Hepatocyte (in vitro differentiated cells): ENCODE measurements at regions not wholly inside any gene's neighbourhood (a gene's known extent, or its start where the extent isn't known, plus 50 kb on each side); places are given as distances from the start of the nearest gene placed in this dataset.

Experiments used
- DNase-seq: peaks from one replicate; pipeline ENCODE4 v3.0.0-alpha.2; 2016; ENCODE audit warnings: low spot score
- H2AFZ ChIP-seq: fragments of 200-600 bp; sonication (generic); 2 replicates; pipeline ENCODE4 v1.6.0; 2016; ENCODE audit warnings: antibody characterized with exemption, mild to moderate bottlenecking
- H3K27ac ChIP-seq: fragments of 200-600 bp; sonication (generic); 2 replicates; pipeline ENCODE4 v1.5.1; 2016; ENCODE audit warnings: mild to moderate bottlenecking
- H3K27me3 ChIP-seq: fragments of 200-600 bp; sonication (generic); 2 replicates; pipeline ENCODE4 v1.6.1; 2016
- H3K36me3 ChIP-seq: fragments of 200-600 bp; sonication (generic); replicated peaks from 2 replicates; pipeline ENCODE4 v1.5.1; 2016; ENCODE audit warnings: low read depth; ENCODE audit not compliant: insufficient read depth
- H3K4me1 ChIP-seq: fragments of 200-600 bp; sonication (generic); 2 replicates; pipeline ENCODE4 v1.5.1; 2016; ENCODE audit warnings: mild to moderate bottlenecking, moderate library complexity; ENCODE audit not compliant: insufficient read depth
- H3K4me2 ChIP-seq: fragments of 200-600 bp; sonication (generic); 2 replicates; pipeline ENCODE4 v1.6.0; 2016
- H3K4me3 ChIP-seq: fragments of 200-600 bp; sonication (generic); 2 replicates; pipeline ENCODE4 v1.5.1; 2016; ENCODE audit warnings: mild to moderate bottlenecking
- H3K79me2 ChIP-seq: fragments of 200-600 bp; sonication (generic); 2 replicates; pipeline ENCODE4 v1.6.0; 2017; ENCODE audit warnings: mild to moderate bottlenecking
- H3K9me2 ChIP-seq: fragments of 200-600 bp; sonication (generic); replicated peaks from 2 replicates; pipeline ENCODE4 v1.6.0; 2017; ENCODE audit warnings: mild to moderate bottlenecking; ENCODE audit not compliant: insufficient read depth
- H3K9me3 ChIP-seq: fragments of 200-600 bp; sonication (generic); 2 replicates; pipeline ENCODE4 v1.5.1; 2016; ENCODE audit warnings: low read depth, mild to moderate bottlenecking
- H4K20me1 ChIP-seq: fragments of 200-600 bp; sonication (generic); 2 replicates; pipeline ENCODE4 v1.6.0; 2016; ENCODE audit warnings: mild to moderate bottlenecking; ENCODE audit not compliant: insufficient read depth, poor library complexity, severe bottlenecking
- EZH2 ChIP-seq: fragments of 200-600 bp; sonication (generic); IDR thresholded peaks from 2 replicates; pipeline ENCODE4 v1.6.1; 2016; ENCODE audit warnings: antibody characterized with exemption, mild to moderate bottlenecking, borderline replicate concordance
- EZH2phosphoT487 ChIP-seq: fragments of 200-600 bp; sonication (generic); IDR thresholded peaks from one replicate; pipeline ENCODE4 v1.6.1; 2018; ENCODE audit warnings: antibody characterized with exemption, mild to moderate bottlenecking, low read depth, moderate library complexity; ENCODE audit not compliant: unreplicated experiment, severe bottlenecking
- WGBS: methylation state at CpG from one replicate; pipeline ENCODE4 v1.1.6; 2016; ENCODE audit warnings: low lambda C conversion rate; ENCODE audit errors: missing lambda C conversion rate; 5-methylcytosine and 5-hydroxymethylcytosine counted together
- TF ChIP-seq, protein P1 (sequence below): fragments of 200-600 bp; sonication (generic); IDR thresholded peaks from 2 replicates; pipeline ENCODE4 v1.5.1; 2016; ENCODE audit warnings: antibody characterized with exemption, mild to moderate bottlenecking; ENCODE audit not compliant: poor library complexity

DNA sequence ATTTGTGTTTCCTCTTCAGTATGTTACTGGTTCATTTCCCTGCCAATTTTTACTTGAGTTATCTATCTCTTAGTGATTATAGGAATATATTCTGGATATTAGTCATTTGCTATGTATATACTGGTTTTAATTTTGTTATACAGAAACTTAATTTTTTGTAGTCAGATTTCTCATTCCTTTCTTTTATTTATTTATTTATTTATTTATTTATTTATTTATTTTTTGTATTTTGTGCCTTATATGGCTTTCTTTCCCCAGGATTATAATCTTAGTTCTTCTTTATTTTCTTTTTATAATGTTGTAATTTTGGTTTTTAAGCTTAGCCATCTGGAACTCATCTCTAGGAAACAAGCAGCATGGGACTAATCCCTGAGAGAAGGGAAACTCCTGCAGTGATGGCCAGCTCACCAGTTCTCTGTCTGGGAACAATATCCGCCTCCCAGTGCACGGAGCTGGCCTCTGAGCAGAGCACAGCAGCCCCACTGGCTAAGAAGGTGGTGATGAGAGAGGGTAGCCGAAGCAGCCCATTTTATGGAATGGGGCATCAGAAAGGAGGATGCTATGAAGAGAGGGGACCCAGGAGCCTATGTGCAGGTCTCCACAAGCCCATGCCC is 54.5 kb upstream of the ADORA2B start:
- Histone ChIP-seq H3K36me3 (no peaks in the 10 kb centered on the region), H3K9me2 (no peaks in the 10 kb centered on the region), H3K9me3 (no peaks in the 10 kb centered on the region), H3K27me3 (no peaks in the 10 kb centered on the region), H4K20me1 (no peaks in the 10 kb centered on the region), H3K4me1 (peaks cover 6% of the 10 kb centered on the region), H3K27ac (no peak overlapping the region), H3K4me2 (no peak overlapping the region), H3K79me2 (no peaks in the 10 kb centered on the region), H2AFZ (no peak overlapping the region), H3K4me3 (no peak overlapping the region)
- DNase-seq = no peak
- TF ChIP-seq, protein P1, sequence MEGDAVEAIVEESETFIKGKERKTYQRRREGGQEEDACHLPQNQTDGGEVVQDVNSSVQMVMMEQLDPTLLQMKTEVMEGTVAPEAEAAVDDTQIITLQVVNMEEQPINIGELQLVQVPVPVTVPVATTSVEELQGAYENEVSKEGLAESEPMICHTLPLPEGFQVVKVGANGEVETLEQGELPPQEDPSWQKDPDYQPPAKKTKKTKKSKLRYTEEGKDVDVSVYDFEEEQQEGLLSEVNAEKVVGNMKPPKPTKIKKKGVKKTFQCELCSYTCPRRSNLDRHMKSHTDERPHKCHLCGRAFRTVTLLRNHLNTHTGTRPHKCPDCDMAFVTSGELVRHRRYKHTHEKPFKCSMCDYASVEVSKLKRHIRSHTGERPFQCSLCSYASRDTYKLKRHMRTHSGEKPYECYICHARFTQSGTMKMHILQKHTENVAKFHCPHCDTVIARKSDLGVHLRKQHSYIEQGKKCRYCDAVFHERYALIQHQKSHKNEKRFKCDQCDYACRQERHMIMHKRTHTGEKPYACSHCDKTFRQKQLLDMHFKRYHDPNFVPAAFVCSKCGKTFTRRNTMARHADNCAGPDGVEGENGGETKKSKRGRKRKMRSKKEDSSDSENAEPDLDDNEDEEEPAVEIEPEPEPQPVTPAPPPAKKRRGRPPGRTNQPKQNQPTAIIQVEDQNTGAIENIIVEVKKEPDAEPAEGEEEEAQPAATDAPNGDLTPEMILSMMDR = no peak
- TF ChIP-seq EZH2phosphoT487 (no peak), EZH2 (no peak)
- whole genome bisulfite sequencing = 83% methylated on average over 3 of the region's 3 CpGs

DNA sequence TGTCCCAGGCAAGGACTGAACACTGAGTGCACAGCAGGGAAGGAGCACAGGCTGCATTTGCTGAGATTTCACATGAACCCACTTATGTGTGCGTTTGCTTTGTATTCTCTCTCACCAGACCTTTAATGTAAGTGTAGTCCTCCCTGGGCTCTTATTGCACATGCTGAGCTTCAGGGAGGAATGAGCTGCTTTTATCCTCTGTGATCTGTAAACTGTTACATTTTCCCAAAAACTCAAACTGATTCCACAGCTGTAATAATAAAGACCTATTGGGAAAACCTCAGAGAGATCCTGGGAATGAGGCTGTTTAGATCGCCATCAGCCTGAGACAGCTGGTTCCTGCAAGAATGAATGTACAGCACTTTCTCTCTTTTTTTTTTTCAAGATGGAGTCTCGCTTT is 53.6 kb upstream of the ADORA2B start:
- TF ChIP-seq EZH2 (no peak), EZH2phosphoT487 (no peak)
- TF ChIP-seq, protein P1 = no peak
- Histone ChIP-seq H3K4me3 (no peak overlapping the region), H3K9me2 (no peaks in the 10 kb centered on the region), H3K27me3 (no peaks in the 10 kb centered on the region), H3K4me1 (peaks cover 6% of the 10 kb centered on the region), H2AFZ (no peak overlapping the region), H3K36me3 (no peaks in the 10 kb centered on the region), H3K4me2 (no peak overlapping the region), H3K27ac (no peak overlapping the region), H3K79me2 (no peaks in the 10 kb centered on the region), H3K9me3 (no peaks in the 10 kb centered on the region), H4K20me1 (no peaks in the 10 kb centered on the region)
- WGBS = 86% methylated on average over 3 of the region's 3 CpGs
- no peak for DNase-seq

DNA sequence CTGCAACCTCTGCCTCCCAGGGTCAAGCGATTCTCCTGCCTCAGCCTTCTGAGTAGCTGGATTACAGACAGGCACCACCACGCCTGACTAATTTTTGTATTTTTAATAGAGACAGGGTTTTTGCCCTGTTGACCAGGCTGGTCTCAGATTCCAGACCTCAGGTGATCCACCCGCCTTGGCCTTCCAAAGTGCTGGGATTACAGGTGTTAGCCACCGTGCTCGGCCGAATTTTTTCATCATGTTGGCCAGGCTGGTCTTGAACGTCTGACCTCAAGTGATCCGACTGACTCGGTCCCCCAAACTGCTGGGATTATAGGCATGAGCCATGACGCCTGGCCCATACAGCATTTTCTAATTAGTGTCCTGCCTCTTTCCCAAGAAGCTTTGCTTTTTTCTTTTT is 52.7 kb upstream of the ADORA2B start:
- H3K9me2 ChIP-seq = no peaks in the 10 kb centered on the region
- peaks cover 6% of the 10 kb centered on the region for H3K4me1 ChIP-seq
- no peak overlapping the region for H2AFZ ChIP-seq
- H3K9me3 ChIP-seq = no peaks in the 10 kb centered on the region
- H3K36me3 ChIP-seq = no peaks in the 10 kb centered on the region
- H3K4me2 ChIP-seq = no peak overlapping the region
- no peaks in the 10 kb centered on the region for H3K79me2 ChIP-seq
- 92% methylated on average over 10 of the region's 10 CpGs for WGBS
- no peaks in the 10 kb centered on the region for H4K20me1 ChIP-seq
- H3K4me3 ChIP-seq = no peak overlapping the region
- no peak overlapping the region for H3K27ac ChIP-seq
- no peak for DNase-seq
- no peaks in the 10 kb centered on the region for H3K27me3 ChIP-seq
- TF ChIP-seq EZH2phosphoT487 = no peak
- no peak for TF ChIP-seq EZH2
- TF ChIP-seq, protein P1 = no peak
